Chondrocyte (in vitro differentiated cells): ENCODE measurements at regions not wholly inside any gene's neighbourhood (a gene's known extent, or its start where the extent isn't known, plus 50 kb on each side); places are given as distances from the start of the nearest gene placed in this dataset.

Source experiments
- DNase-seq: peaks from one replicate; pipeline ENCODE4 v3.0.0; 2021; ENCODE audit warnings: mixed read lengths, low spot score
- H3K27ac Mint-ChIP-seq: one replicate; pipeline ENCODE4 v1.8.0; 2021; ENCODE audit warnings: mild to moderate bottlenecking, moderate library complexity, mixed read lengths; ENCODE audit not compliant: unreplicated experiment
- H3K27me3 Mint-ChIP-seq: 2 replicates; pipeline ENCODE4 v1.8.0; 2021; ENCODE audit warnings: low read depth, mixed read lengths
- H3K36me3 Mint-ChIP-seq: 2 replicates; pipeline ENCODE4 v1.8.0; 2021; ENCODE audit warnings: low read depth, mixed read lengths
- H3K4me1 Mint-ChIP-seq: 2 replicates; pipeline ENCODE4 v1.8.0; 2021; ENCODE audit warnings: low read depth, mild to moderate bottlenecking, mixed read lengths
- H3K4me3 Mint-ChIP-seq: one replicate; pipeline ENCODE4 v1.8.0; 2021; ENCODE audit warnings: mild to moderate bottlenecking, moderate library complexity, mixed read lengths; ENCODE audit not compliant: unreplicated experiment
- H3K9me3 Mint-ChIP-seq: 2 replicates; pipeline ENCODE4 v1.8.0; 2021; ENCODE audit warnings: low read depth, mixed read lengths
- CTCF ChIP-seq: fragments of 200-600 bp; sonication (generic); IDR thresholded peaks from 2 replicates; pipeline ENCODE4 v1.5.0; 2021; ENCODE audit warnings: antibody characterized with exemption, mild to moderate bottlenecking, moderate library complexity

DNA sequence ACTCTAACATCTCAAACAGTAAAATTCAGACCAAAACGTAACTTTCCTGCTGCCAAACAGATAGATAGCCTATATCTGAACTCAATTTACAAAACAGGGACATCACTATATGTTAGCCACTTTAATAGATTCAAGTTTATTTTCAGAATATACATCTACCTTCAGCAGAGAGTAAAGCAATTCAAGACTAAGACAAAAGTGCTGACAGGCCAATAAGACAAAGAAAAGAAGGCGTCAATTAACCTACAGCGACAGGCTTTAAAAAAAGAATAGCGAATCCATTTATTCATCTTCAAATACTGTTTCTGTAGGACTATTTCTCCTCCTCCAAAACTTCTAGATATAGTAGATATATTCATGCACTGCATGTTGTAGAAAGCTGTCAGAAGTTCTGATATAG is 333.0 kb downstream of the GRB14 start:
- Mint-ChIP-seq H3K4me1 (no peaks in the 10 kb centered on the region), H3K9me3 (peaks cover 27% of the 10 kb centered on the region), H3K36me3 (peaks cover 9% of the 10 kb centered on the region), H3K4me3 (no peak overlapping the region), H3K27ac (no peak overlapping the region), H3K27me3 (no peaks in the 10 kb centered on the region)
- no peak for TF ChIP-seq CTCF
- no peak for DNase-seq

GRCh38 chr2:164287056-164287455 is 334.2 kb downstream of the GRB14 start:
- no peak overlapping the region for H3K4me3 Mint-ChIP-seq
- H3K27ac Mint-ChIP-seq = no peak overlapping the region

DNA sequence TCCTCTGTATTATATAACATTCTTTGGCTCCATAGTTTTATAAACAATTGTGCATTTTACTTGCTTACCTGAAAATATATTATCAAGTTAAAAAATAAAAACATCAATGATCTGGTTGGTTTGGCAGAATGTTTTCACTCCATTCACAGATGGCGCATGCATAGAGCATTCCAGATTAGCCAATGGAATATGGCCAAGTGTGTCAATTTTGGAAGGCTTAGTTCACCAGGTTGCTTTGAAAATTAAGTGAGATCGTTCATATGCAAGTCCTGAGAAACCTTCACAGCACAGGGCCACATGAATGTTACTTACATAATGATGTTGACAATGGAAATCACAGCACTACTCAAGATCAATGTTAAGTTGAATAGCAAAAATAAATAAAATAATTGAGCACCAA is 335.7 kb downstream of the GRB14 start:
- DNase-seq = no peak
- Mint-ChIP-seq H3K9me3 (peaks cover 6% of the 10 kb centered on the region), H3K4me1 (no peaks in the 10 kb centered on the region), H3K27me3 (no peaks in the 10 kb centered on the region), H3K4me3 (no peak overlapping the region), H3K27ac (no peak overlapping the region), H3K36me3 (peaks cover 4% of the 10 kb centered on the region)
- TF ChIP-seq CTCF = no peak

More at GRCh38 chr2:164287056-164287455, 334.2 kb downstream of the GRB14 start:
- peaks cover 9% of the 10 kb centered on the region for H3K36me3 Mint-ChIP-seq
- TF ChIP-seq CTCF = no peak
- H3K27me3 Mint-ChIP-seq = no peaks in the 10 kb centered on the region
- no peaks in the 10 kb centered on the region for H3K4me1 Mint-ChIP-seq
- no peak for DNase-seq
- peaks cover 21% of the 10 kb centered on the region for H3K9me3 Mint-ChIP-seq

DNA sequence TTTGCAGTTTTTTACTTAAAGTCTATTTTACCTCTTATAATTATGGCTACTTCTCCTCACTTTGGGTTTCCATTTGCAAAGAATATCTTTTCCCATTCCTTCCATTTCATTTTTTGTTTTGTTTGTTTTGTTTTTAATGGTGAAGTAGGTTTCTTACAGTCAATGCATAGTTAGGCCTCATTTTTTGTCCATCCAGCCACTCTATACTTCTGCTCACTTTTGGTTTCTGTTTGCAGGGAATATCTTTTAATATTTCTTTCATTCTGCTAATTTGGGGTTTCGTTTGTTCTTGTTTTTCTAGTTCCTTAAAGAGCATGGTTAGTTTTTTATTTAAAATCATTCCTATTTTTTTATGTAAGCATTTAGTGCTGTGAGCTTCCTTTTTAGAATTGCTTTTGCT is 339.4 kb downstream of the GRB14 start:
- Mint-ChIP-seq H3K27me3 (no peaks in the 10 kb centered on the region), H3K9me3 (peaks cover 5% of the 10 kb centered on the region), H3K4me1 (no peaks in the 10 kb centered on the region), H3K4me3 (no peak overlapping the region), H3K36me3 (peaks cover 2% of the 10 kb centered on the region), H3K27ac (no peak overlapping the region)
- DNase-seq = no peak
- TF ChIP-seq CTCF = no peak

- Mint-ChIP-seq H3K27ac (no peak overlapping the region), H3K4me3 (no peak overlapping the region), H3K36me3 (peaks cover 2% of the 10 kb centered on the region), H3K4me1 (peaks cover 5% of the 10 kb centered on the region), H3K9me3 (peaks cover 5% of the 10 kb centered on the region), H3K27me3 (no peaks in the 10 kb centered on the region)
- no peak for TF ChIP-seq CTCF
- no peak for DNase-seq
Measured at GRCh38 chr2:164275659-164276058, 345.6 kb downstream of the GRB14 start.
